ENCODE measurements at regions not wholly inside any gene's neighbourhood (a gene's known extent, or its start where the extent isn't known, plus 50 kb on each side); places are given as distances from the start of the nearest gene placed in this dataset.
A peak's percentile ranks its signal among the peaks of the same experiment; 100 is the strongest.
"Not testable (repeated sequence)": the region's sequence is repeated elsewhere in the genome, so short reads cannot be mapped to it uniquely, and the experiment has no call there.

DNA sequence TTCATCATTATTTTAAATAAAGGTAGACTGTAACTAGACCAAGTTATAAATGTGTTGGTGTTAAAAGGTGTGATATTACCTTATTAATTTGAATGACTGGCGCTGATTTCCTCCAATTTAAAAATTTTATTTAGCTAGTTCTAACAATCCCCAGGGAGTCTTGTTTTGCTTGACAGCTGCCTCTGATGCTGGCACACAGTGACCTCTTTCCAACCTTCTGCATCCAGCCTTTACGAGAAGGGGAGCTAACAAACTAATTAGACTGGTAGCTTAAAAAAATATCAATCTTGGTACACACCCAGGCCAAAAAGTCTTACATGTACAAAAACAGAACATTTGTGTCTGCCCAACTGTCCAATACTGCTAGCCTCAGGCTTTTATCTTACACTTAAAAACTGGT lies 51.8 kb upstream of the ENPEP start:
- DNase-seq (no peak), ATAC-seq (no peak)
- Mint-ChIP-seq H3K27ac (no peak overlapping the region), H3K9me3 (peaks cover 0 to 10% (median 5%) of the 10 kb centered on the region in 11 donors), H3K4me3 (no peak overlapping the region), H3K27me3 (peaks cover 0 to 11% (median 5%) of the 10 kb centered on the region in 5 donors), H3K4me1 (no peaks in the 10 kb centered on the region), H3K36me3 (no peaks in the 10 kb centered on the region)
- ChIA-PET POLR2A (no interaction called here), CTCF (interaction anchor here (0.6 kb wide), 1 partner anchor 86 kb away, joined by 4 read pairs; no protein-coding TSS in a partner anchor)
- intact Hi-C loops (cut with micrococcal nuclease) = no loop called here
- Histone ChIP-seq H3K4me3 (ENCODE audit: low read length) (no peak overlapping the region), H3K27ac (ENCODE audit: low read depth, low read length) (no peak overlapping the region), H3K36me3 (ENCODE audit: control insufficient read depth in 2 of 3, insufficient read depth in 3 of 3, low read length in 3 of 3) (no peaks in the 10 kb centered on the region), H3K27me3 (ENCODE audit: control insufficient read depth in 2 of 2, insufficient read depth in 2 of 2, low read length in 2 of 2) (no peaks in the 10 kb centered on the region), H3K9me3 (ENCODE audit: control insufficient read depth in 2 of 3, low read length in 3 of 3) (no peaks in the 10 kb centered on the region), H3K4me1 (ENCODE audit: control insufficient read depth in 2 of 2, insufficient read depth in 2 of 2, low read length in 2 of 2) (no peaks in the 10 kb centered on the region)

- H3K27ac ChIP-seq (ENCODE audit: low read depth, low read length) = no peak overlapping the region
- intact Hi-C loops (cut with micrococcal nuclease) = no loop called here
- no peak overlapping the region for H3K4me3 ChIP-seq (ENCODE audit: low read length)
- no peaks in the 10 kb centered on the region for H3K4me1 ChIP-seq (ENCODE audit: control insufficient read depth in 2 of 2, insufficient read depth in 2 of 2, low read length in 2 of 2)
- H3K36me3 ChIP-seq (ENCODE audit: control insufficient read depth in 2 of 3, insufficient read depth in 3 of 3, low read length in 3 of 3) = no peaks in the 10 kb centered on the region
- CTCF ChIA-PET = no interaction called here
- POLR2A ChIA-PET = no interaction called here
- no peak for ATAC-seq
- Mint-ChIP-seq H3K4me3 (peak overlapping the region in 1 of 10 donors; percentile 32), H3K4me1 (no peaks in the 10 kb centered on the region), H3K27me3 (peaks cover 4 to 29% (median 19%) of the 10 kb centered on the region in 5 donors), H3K9me3 (peaks cover 4 to 17% (median 10%) of the 10 kb centered on the region in 11 donors), H3K36me3 (peaks cover 0 to 4% (median 0%) of the 10 kb centered on the region in 5 donors), H3K27ac (no peak overlapping the region)
- no peak for DNase-seq
- H3K9me3 ChIP-seq (ENCODE audit: control insufficient read depth in 2 of 3, low read length in 3 of 3) = no peaks in the 10 kb centered on the region
- H3K27me3 ChIP-seq (ENCODE audit: control insufficient read depth in 2 of 2, insufficient read depth in 2 of 2, low read length in 2 of 2) = no peaks in the 10 kb centered on the region
Measured at GRCh38 chr4:110418641-110419040, 57.3 kb upstream of the ENPEP start.

DNA sequence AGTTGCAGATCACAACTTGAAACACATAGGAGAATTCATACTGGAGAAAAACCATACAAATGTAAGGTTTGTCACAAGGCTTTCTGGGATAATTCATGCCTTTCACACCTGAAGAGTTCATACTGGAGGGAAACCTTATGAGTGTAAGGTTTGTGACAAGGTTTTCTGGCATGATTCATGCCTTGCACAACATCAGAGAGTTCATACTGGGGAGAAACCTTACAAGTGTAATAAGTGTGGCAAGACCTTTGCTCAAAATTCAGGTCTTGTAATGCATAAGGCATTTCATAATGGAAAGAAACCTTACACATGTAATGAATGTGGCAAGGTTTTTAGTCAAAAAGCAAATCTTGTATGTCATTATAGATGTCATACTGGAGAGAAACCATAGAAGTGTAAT lies 58.8 kb upstream of the ENPEP start:
- no peak for ATAC-seq
- CTCF ChIA-PET = no interaction called here
- Mint-ChIP-seq H3K9me3 (peaks cover 0 to 17% (median 8%) of the 10 kb centered on the region in 11 donors), H3K27me3 (peaks cover 4 to 29% (median 26%) of the 10 kb centered on the region in 5 donors), H3K27ac (no peak overlapping the region), H3K36me3 (peaks cover 0 to 4% (median 0%) of the 10 kb centered on the region in 5 donors), H3K4me1 (no peaks in the 10 kb centered on the region), H3K4me3 (no peak overlapping the region)
- no peak for DNase-seq
- no peaks in the 10 kb centered on the region for H3K9me3 ChIP-seq (ENCODE audit: control insufficient read depth in 2 of 3, low read length in 3 of 3)
- no peaks in the 10 kb centered on the region for H3K36me3 ChIP-seq (ENCODE audit: control insufficient read depth in 2 of 3, insufficient read depth in 3 of 3, low read length in 3 of 3)
- H3K27me3 ChIP-seq (ENCODE audit: control insufficient read depth in 2 of 2, insufficient read depth in 2 of 2, low read length in 2 of 2) = no peaks in the 10 kb centered on the region
- POLR2A ChIA-PET = no interaction called here
- H3K4me1 ChIP-seq (ENCODE audit: control insufficient read depth in 2 of 2, insufficient read depth in 2 of 2, low read length in 2 of 2) = no peaks in the 10 kb centered on the region
- no peak overlapping the region for H3K4me3 ChIP-seq (ENCODE audit: low read length)
- no peak overlapping the region for H3K27ac ChIP-seq (ENCODE audit: low read depth, low read length)
- intact Hi-C loops (cut with micrococcal nuclease) = no loop called here

- no peak overlapping the region for H3K4me3 ChIP-seq (ENCODE audit: low read length)
- POLR2A ChIA-PET = no interaction called here
- Mint-ChIP-seq H3K27ac (no peak overlapping the region), H3K4me1 (no peaks in the 10 kb centered on the region), H3K4me3 (no peak overlapping the region), H3K36me3 (peaks cover 0 to 4% (median 0%) of the 10 kb centered on the region in 5 donors), H3K27me3 (peaks cover 0 to 37% (median 25%) of the 10 kb centered on the region in 5 donors), H3K9me3 (peaks cover 0 to 15% (median 7%) of the 10 kb centered on the region in 11 donors)
- no peak overlapping the region for H3K27ac ChIP-seq (ENCODE audit: low read depth, low read length)
- CTCF ChIA-PET = no interaction called here
- DNase-seq (no peak), ATAC-seq (no peak)
- H3K4me1 ChIP-seq (ENCODE audit: control insufficient read depth in 2 of 2, insufficient read depth in 2 of 2, low read length in 2 of 2) = no peaks in the 10 kb centered on the region
- intact Hi-C loops (cut with micrococcal nuclease) = no loop called here
- no peaks in the 10 kb centered on the region for H3K9me3 ChIP-seq (ENCODE audit: control insufficient read depth in 2 of 3, low read length in 3 of 3)
- no peaks in the 10 kb centered on the region for H3K27me3 ChIP-seq (ENCODE audit: control insufficient read depth in 2 of 2, insufficient read depth in 2 of 2, low read length in 2 of 2)
- H3K36me3 ChIP-seq (ENCODE audit: control insufficient read depth in 2 of 3, insufficient read depth in 3 of 3, low read length in 3 of 3) = no peaks in the 10 kb centered on the region
Measured at GRCh38 chr4:110415478-110415877, 60.5 kb upstream of the ENPEP start.

- Mint-ChIP-seq H3K36me3 (peaks cover 0 to 4% (median 0%) of the 10 kb centered on the region in 5 donors), H3K27me3 (peaks cover 0 to 37% (median 25%) of the 10 kb centered on the region in 5 donors), H3K4me1 (no peaks in the 10 kb centered on the region), H3K27ac (no peak overlapping the region), H3K9me3 (peaks cover 0 to 15% (median 7%) of the 10 kb centered on the region in 11 donors), H3K4me3 (no peak overlapping the region)
- H3K36me3 ChIP-seq (ENCODE audit: control insufficient read depth in 2 of 3, insufficient read depth in 3 of 3, low read length in 3 of 3) = no peaks in the 10 kb centered on the region
- no peaks in the 10 kb centered on the region for H3K27me3 ChIP-seq (ENCODE audit: control insufficient read depth in 2 of 2, insufficient read depth in 2 of 2, low read length in 2 of 2)
- POLR2A ChIA-PET = no interaction called here
- no peak overlapping the region for H3K4me3 ChIP-seq (ENCODE audit: low read length)
- H3K27ac ChIP-seq (ENCODE audit: low read depth, low read length) = no peak overlapping the region
- DNase-seq (no peak), ATAC-seq (no peak)
- H3K9me3 ChIP-seq (ENCODE audit: control insufficient read depth in 2 of 3, low read length in 3 of 3) = no peaks in the 10 kb centered on the region
- intact Hi-C loops (cut with micrococcal nuclease) = no loop called here
- H3K4me1 ChIP-seq (ENCODE audit: control insufficient read depth in 2 of 2, insufficient read depth in 2 of 2, low read length in 2 of 2) = no peaks in the 10 kb centered on the region
- CTCF ChIA-PET = no interaction called here
Measured at GRCh38 chr4:110415041-110415440, 60.9 kb upstream of the ENPEP start.

DNA sequence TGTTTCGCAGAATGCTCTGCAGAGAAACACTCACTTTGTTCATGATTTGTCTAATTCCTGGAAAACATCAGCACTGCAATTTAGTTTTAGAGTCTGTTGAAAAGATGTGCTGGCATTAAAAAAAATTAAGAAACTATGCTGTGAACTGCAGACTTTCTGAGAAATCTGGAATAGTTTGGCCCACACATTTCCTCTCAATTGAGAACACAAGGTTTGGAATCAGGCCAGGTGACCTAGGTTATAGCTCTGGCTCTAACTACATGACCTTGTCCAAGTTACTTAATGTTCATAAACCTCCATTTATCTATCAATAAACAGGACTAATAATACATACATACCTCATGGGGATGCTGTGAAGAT lies 61.4 kb upstream of the ENPEP start:
- Histone ChIP-seq H3K27ac (ENCODE audit: low read depth, low read length) (no peak overlapping the region), H3K9me3 (ENCODE audit: control insufficient read depth in 2 of 3, low read length in 3 of 3) (no peaks in the 10 kb centered on the region), H3K27me3 (ENCODE audit: control insufficient read depth in 2 of 2, insufficient read depth in 2 of 2, low read length in 2 of 2) (no peaks in the 10 kb centered on the region), H3K36me3 (ENCODE audit: control insufficient read depth in 2 of 3, insufficient read depth in 3 of 3, low read length in 3 of 3) (no peaks in the 10 kb centered on the region), H3K4me3 (ENCODE audit: low read length) (no peak overlapping the region), H3K4me1 (ENCODE audit: control insufficient read depth in 2 of 2, insufficient read depth in 2 of 2, low read length in 2 of 2) (no peaks in the 10 kb centered on the region)
- Mint-ChIP-seq H3K36me3 (peaks cover 0 to 4% (median 0%) of the 10 kb centered on the region in 5 donors), H3K4me1 (no peaks in the 10 kb centered on the region), H3K9me3 (peaks cover 0 to 15% (median 7%) of the 10 kb centered on the region in 11 donors), H3K4me3 (no peak overlapping the region), H3K27ac (no peak overlapping the region), H3K27me3 (peaks cover 0 to 37% (median 25%) of the 10 kb centered on the region in 5 donors)
- intact Hi-C loops (cut with micrococcal nuclease) = no loop called here
- DNase-seq (no peak), ATAC-seq (no peak)
- ChIA-PET CTCF (no interaction called here), POLR2A (no interaction called here)

DNA sequence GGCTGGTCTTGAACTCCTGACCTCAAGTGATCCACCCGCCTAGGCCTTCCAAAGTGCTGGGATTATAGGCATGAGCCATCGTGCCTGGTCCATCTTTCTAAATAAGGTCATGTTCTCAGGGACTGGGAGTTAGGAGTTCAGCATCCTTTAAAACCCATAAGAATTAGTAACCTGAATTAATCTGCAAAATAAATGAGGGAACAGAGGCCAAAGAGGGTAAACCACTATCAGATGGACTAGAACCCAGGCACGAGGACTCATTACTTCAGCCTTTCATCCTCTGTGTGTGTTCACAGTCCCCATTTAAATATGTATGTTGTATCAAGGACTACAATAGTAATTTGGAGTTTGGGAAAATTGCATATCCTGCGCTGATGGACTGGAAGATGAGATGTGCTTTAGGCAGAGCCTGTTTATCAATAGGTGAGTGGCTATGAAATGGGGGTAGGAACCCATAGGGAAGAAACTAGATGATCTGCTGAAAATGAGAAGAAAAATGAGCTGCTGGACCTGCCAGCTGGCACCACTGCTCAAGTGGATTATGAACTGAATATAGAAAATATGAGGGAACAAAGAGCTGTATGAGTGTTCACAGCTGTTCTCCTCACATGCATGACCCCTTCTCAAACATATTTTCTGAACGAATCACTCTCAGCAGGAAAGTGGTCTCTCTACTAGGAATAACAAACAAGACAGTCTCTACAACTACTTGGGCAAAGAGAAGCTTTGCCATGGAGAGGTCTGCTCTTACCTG lies 62.0 kb upstream of the ENPEP start:
- CTCF ChIA-PET; intact Hi-C loops (cut with micrococcal nuclease); H3K9me3 ChIP-seq (ENCODE audit: control insufficient read depth in 2 of 3, low read length in 3 of 3); H3K36me3 Mint-ChIP-seq; H3K4me1 Mint-ChIP-seq; H3K4me3 ChIP-seq (ENCODE audit: low read length); H3K27ac ChIP-seq (ENCODE audit: low read depth, low read length); H3K4me3 Mint-ChIP-seq; H3K27ac Mint-ChIP-seq; DNase-seq; POLR2A ChIA-PET; H3K4me1 ChIP-seq (ENCODE audit: control insufficient read depth in 2 of 2, insufficient read depth in 2 of 2, low read length in 2 of 2); H3K27me3 ChIP-seq (ENCODE audit: control insufficient read depth in 2 of 2, insufficient read depth in 2 of 2, low read length in 2 of 2); H3K36me3 ChIP-seq (ENCODE audit: control insufficient read depth in 2 of 3, insufficient read depth in 3 of 3, low read length in 3 of 3); ATAC-seq: not testable (repeated sequence)
- Mint-ChIP-seq H3K27me3 (peaks cover 0 to 37% (median 25%) of the 10 kb centered on the region in 5 donors), H3K9me3 (peaks cover 0 to 15% (median 7%) of the 10 kb centered on the region in 11 donors)

Data from naive thymus-derived CD4-positive, alpha-beta T cell (primary cell).